ENCODE measurements at regions not wholly inside any gene's neighbourhood (a gene's known extent, or its start where the extent isn't known, plus 50 kb on each side); places are given as distances from the start of the nearest gene placed in this dataset.

DNA sequence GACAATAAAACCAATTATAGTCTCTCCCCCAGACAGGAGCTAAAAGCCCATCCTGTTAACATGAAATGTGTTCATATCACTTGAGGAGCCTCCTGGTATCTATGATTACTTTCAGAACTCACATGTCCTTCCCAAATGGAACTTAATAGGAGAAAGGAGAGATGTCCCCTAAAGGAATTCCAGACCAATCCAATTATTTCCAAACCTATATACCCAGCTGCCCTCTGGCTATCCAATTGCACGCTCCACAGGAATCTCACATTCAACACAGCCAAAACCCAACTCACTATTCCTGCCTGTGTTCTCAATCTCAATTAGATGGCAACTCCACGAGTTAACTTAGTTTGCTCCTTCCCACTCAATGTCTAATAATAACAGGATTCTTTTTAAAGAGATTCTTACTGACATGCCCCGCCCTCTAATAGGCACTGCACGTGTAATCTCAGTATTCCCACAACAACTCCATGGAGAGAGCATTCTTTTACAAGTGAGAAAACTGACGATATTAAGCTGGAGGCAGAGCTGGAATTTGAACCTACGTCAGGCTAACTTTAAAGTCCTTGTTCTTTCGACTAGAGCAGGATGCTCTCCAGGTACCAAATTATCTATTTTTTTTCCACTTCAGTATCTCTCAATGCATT, 59.1 kb upstream of the SEC16B start:
- TF ChIP-seq, protein P1, sequence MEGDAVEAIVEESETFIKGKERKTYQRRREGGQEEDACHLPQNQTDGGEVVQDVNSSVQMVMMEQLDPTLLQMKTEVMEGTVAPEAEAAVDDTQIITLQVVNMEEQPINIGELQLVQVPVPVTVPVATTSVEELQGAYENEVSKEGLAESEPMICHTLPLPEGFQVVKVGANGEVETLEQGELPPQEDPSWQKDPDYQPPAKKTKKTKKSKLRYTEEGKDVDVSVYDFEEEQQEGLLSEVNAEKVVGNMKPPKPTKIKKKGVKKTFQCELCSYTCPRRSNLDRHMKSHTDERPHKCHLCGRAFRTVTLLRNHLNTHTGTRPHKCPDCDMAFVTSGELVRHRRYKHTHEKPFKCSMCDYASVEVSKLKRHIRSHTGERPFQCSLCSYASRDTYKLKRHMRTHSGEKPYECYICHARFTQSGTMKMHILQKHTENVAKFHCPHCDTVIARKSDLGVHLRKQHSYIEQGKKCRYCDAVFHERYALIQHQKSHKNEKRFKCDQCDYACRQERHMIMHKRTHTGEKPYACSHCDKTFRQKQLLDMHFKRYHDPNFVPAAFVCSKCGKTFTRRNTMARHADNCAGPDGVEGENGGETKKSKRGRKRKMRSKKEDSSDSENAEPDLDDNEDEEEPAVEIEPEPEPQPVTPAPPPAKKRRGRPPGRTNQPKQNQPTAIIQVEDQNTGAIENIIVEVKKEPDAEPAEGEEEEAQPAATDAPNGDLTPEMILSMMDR (IDR thresholded peaks at IDR 0.05; ENCODE audit: poor library complexity) = no peak
- TF ChIP-seq EZH2 (IDR thresholded peaks at IDR 0.05; ENCODE audit: borderline replicate concordance) (no peak), EZH2phosphoT487 (IDR thresholded peaks at IDR 0.05; ENCODE audit: low read depth, severe bottlenecking, unreplicated experiment) (no peak)
